HepG2 (cell line): ENCODE measurements at regions not wholly inside any gene's neighbourhood (a gene's known extent, or its start where the extent isn't known, plus 50 kb on each side); places are given as distances from the start of the nearest gene placed in this dataset.

Experiments used
- CBFB ChIP-seq: sonication (generic); formaldehyde crosslinking; IDR thresholded peaks from 2 replicates; pipeline ENCODE4 v1.4.0; 2020; ENCODE audit warnings: missing genetic modification reagents
- MZF1 ChIP-seq: sonication (generic); formaldehyde crosslinking; IDR thresholded peaks from 2 replicates; pipeline ENCODE4 v1.8.1; 2023; ENCODE audit warnings: mild to moderate bottlenecking, missing genetic modification reagents, borderline replicate concordance
- TF ChIP-seq, protein P1 (sequence below): sonication (generic); formaldehyde crosslinking; IDR thresholded peaks from 2 replicates; pipeline ENCODE4 v1.4.0; 2020; ENCODE audit warnings: low read depth, mild to moderate bottlenecking, missing genetic modification reagents
- TF ChIP-seq, protein P2 (sequence below): sonication (generic); formaldehyde crosslinking; IDR thresholded peaks from 2 replicates; pipeline ENCODE4 v1.5.0; 2020; ENCODE audit warnings: mild to moderate bottlenecking, missing genetic modification reagents, moderate library complexity

DNA sequence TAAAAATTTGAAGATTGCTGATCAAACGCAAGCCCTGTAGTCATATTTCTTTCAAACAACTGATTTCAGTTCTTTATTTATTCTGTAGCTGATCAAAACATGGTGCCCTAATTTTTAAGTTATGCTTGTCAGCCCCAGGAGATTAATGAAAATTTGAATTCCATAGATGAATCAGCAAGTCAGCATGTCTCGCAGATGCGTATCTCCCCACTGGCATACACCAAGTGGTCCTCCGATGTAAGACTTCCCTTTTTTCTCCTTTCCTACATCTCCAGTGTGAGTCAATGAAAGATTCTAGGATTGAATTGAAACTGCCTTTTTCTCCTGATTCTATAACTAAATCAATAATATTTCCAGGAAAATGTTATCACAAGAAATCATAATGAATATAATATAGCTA is 539.6 kb upstream of the NOX3 start:
- TF ChIP-seq, protein P1, sequence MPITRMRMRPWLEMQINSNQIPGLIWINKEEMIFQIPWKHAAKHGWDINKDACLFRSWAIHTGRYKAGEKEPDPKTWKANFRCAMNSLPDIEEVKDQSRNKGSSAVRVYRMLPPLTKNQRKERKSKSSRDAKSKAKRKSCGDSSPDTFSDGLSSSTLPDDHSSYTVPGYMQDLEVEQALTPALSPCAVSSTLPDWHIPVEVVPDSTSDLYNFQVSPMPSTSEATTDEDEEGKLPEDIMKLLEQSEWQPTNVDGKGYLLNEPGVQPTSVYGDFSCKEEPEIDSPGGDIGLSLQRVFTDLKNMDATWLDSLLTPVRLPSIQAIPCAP (CRISPR knock-in tag), result no peak
- TF ChIP-seq, protein P2, sequence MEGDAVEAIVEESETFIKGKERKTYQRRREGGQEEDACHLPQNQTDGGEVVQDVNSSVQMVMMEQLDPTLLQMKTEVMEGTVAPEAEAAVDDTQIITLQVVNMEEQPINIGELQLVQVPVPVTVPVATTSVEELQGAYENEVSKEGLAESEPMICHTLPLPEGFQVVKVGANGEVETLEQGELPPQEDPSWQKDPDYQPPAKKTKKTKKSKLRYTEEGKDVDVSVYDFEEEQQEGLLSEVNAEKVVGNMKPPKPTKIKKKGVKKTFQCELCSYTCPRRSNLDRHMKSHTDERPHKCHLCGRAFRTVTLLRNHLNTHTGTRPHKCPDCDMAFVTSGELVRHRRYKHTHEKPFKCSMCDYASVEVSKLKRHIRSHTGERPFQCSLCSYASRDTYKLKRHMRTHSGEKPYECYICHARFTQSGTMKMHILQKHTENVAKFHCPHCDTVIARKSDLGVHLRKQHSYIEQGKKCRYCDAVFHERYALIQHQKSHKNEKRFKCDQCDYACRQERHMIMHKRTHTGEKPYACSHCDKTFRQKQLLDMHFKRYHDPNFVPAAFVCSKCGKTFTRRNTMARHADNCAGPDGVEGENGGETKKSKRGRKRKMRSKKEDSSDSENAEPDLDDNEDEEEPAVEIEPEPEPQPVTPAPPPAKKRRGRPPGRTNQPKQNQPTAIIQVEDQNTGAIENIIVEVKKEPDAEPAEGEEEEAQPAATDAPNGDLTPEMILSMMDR (CRISPR knock-in tag), result no peak
- TF ChIP-seq CBFB (no peak), MZF1 (no peak)
